ENCODE measurements at regions not wholly inside any gene's neighbourhood (a gene's known extent, or its start where the extent isn't known, plus 50 kb on each side); places are given as distances from the start of the nearest gene placed in this dataset.
A peak's percentile ranks its signal among the peaks of the same experiment; 100 is the strongest.

GRCh38 chr4:108224611-108225053 is 55.9 kb upstream of the LEF1 start:
- TF ChIP-seq HOXA7 (CRISPR knock-in tag; IDR thresholded peaks at IDR 0.05; ENCODE audit: borderline replicate concordance) = no peak
- TF ChIP-seq, protein P1, sequence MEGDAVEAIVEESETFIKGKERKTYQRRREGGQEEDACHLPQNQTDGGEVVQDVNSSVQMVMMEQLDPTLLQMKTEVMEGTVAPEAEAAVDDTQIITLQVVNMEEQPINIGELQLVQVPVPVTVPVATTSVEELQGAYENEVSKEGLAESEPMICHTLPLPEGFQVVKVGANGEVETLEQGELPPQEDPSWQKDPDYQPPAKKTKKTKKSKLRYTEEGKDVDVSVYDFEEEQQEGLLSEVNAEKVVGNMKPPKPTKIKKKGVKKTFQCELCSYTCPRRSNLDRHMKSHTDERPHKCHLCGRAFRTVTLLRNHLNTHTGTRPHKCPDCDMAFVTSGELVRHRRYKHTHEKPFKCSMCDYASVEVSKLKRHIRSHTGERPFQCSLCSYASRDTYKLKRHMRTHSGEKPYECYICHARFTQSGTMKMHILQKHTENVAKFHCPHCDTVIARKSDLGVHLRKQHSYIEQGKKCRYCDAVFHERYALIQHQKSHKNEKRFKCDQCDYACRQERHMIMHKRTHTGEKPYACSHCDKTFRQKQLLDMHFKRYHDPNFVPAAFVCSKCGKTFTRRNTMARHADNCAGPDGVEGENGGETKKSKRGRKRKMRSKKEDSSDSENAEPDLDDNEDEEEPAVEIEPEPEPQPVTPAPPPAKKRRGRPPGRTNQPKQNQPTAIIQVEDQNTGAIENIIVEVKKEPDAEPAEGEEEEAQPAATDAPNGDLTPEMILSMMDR (tag by site-specific recombination; IDR thresholded peaks at IDR 0.05) = peak; percentile 24; the same call in 1 of the 2 replicates
- TF ChIP-seq SCRT1 (tag by site-specific recombination; IDR thresholded peaks at IDR 0.05; ENCODE audit: borderline replicate concordance) = no peak
- TF ChIP-seq, protein P2, sequence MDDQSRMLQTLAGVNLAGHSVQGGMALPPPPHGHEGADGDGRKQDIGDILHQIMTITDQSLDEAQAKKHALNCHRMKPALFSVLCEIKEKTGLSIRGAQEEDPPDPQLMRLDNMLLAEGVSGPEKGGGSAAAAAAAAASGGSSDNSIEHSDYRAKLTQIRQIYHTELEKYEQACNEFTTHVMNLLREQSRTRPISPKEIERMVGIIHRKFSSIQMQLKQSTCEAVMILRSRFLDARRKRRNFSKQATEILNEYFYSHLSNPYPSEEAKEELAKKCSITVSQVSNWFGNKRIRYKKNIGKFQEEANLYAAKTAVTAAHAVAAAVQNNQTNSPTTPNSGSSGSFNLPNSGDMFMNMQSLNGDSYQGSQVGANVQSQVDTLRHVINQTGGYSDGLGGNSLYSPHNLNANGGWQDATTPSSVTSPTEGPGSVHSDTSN (CRISPR knock-in tag; IDR thresholded peaks at IDR 0.05) = no peak
- TF ChIP-seq, protein P3, sequence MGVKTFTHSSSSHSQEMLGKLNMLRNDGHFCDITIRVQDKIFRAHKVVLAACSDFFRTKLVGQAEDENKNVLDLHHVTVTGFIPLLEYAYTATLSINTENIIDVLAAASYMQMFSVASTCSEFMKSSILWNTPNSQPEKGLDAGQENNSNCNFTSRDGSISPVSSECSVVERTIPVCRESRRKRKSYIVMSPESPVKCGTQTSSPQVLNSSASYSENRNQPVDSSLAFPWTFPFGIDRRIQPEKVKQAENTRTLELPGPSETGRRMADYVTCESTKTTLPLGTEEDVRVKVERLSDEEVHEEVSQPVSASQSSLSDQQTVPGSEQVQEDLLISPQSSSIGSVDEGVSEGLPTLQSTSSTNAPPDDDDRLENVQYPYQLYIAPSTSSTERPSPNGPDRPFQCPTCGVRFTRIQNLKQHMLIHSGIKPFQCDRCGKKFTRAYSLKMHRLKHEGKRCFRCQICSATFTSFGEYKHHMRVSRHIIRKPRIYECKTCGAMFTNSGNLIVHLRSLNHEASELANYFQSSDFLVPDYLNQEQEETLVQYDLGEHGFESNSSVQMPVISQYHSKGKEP (tag by site-specific recombination; IDR thresholded peaks at IDR 0.05) = no peak
- TF ChIP-seq ZNF473 (tag by site-specific recombination; IDR thresholded peaks at IDR 0.05) = no peak
